ENCODE measurements at regions not wholly inside any gene's neighbourhood (a gene's known extent, or its start where the extent isn't known, plus 50 kb on each side); places are given as distances from the start of the nearest gene placed in this dataset.
"Not testable (repeated sequence)": the region's sequence is repeated elsewhere in the genome, so short reads cannot be mapped to it uniquely, and the experiment has no call there.

DNA sequence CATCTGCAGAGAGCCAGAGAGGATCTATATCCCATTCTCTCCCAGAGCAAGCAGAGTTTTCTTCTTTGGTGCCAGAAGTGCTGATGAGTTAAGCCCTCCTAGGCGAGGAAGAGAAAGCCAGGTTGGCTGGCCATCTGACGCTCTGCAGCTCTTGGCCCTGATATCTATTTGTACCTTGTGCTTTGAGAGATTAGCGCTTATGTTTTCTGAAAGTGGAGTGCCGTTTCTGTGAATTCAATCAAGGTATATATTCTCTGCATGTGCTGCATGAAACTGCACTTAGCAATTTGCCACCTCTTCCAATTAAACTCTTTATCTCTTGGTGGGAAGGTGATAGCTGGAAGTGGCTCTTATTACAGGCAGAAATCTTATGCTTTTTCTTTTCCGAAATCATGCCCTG, 177.5 kb downstream of the LPIN1 start:
- DNase-seq, result no peak

DNA sequence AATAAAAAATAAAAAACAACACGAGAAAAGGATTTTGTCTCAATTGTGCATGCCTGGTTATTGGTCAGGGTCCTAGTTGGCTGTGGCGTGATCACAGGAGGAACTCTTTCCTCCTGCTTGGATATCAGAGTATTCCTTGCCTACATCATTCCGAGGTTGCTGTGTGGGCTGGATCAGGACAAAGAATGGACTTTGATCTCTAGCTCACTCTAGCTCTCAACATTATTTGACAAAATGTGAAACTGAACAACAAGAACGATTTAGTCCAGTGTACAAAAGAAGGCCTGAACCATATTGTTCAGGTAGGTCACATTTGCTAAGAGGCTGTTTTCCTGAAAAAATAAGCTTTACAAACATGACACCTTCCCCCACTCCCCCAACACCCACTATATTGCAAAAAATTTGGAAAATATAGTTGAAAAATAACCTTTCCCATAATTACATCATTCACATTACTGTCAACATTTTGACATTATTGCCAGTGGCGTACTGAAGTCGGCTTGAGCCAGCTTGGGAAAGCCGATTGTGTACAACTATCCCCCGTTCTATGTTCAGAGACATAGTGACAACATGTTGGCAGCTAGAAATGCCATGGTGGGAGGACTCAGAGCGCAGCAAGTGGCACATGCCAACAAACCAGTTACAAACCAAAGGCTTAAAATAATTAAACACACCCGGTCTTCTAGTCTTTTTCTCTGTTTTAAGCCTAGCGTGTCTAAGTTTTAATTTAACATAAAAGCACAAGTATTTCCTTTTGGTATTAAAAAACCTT, 179.0 kb downstream of the LPIN1 start:
- no peak for DNase-seq

GRCh38 chr2:11930211-11930761, 183.9 kb downstream of the LPIN1 start:
- DNase-seq, result no peak

DNA sequence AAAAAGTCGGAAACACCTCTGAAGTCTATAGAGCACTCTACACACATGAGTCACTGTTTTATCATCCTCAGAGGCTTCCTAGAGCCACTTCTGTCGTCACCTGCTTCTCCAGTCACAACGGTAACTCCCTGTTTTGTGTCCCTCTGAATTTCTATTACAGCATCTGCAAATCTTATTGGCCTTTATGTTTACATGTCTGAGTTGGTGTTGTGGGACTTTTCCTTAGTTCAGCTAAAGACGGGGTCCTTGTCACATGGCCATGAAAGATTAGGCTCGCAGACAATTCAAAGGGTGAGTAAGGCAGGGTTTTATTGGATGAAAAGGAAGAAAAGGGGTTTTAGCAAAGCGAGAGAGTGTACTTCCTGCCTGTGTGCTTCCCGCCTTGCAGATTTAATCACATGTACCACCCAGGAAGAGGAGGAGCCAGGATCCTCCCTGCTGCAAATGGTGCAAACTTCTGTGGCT, 185.6 kb downstream of the LPIN1 start:
- no peak for DNase-seq

DNA sequence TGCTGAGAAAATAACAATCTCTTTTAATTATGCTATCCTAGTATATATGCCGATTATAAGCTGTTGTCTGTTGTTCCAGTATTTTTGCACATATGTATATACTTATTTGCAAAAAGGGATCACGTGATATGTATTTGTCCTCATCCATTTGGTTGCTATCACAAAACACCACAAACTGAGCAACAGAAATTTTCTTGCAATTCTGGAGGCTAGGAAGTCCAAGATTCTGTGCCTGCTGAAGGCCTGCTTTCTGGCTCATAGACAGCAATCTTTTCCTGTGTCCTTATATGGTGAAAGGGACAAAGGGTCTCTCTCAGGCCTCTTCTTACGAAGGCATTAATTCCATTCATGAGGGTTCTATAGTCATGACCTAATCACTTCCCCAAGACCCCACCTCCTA, 186.5 kb downstream of the LPIN1 start:
- no peak for DNase-seq

- no peak for DNase-seq
Observed at GRCh38 chr2:11933854-11934253, 187.4 kb downstream of the LPIN1 start.

DNA sequence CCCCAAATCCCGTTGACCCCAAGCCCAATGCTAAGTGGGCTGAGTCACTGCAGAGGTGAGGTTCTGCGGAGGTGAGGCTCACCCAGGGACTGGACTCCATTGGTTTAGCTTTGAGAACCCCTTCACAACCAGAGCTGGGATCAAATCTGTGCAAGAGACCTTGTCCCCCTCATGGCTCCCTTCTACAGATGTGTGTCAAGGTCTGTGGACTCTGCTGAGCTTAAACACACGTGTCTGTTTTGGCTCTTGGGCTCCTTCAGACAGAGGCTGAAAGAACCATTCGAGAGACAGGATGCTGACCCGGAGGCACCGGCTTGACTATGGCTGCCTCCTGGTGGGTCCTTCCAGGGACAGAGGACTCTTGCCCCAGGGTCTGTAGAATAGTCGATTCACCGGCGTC, 190.3 kb downstream of the LPIN1 start:
- DNase-seq, result no peak

- DNase-seq, result no peak
Observed at GRCh38 chr2:11938196-11938595, 191.8 kb downstream of the LPIN1 start.

GRCh38 chr2:11939523-11939922, 193.1 kb downstream of the LPIN1 start:
- DNase-seq, result no peak

DNA sequence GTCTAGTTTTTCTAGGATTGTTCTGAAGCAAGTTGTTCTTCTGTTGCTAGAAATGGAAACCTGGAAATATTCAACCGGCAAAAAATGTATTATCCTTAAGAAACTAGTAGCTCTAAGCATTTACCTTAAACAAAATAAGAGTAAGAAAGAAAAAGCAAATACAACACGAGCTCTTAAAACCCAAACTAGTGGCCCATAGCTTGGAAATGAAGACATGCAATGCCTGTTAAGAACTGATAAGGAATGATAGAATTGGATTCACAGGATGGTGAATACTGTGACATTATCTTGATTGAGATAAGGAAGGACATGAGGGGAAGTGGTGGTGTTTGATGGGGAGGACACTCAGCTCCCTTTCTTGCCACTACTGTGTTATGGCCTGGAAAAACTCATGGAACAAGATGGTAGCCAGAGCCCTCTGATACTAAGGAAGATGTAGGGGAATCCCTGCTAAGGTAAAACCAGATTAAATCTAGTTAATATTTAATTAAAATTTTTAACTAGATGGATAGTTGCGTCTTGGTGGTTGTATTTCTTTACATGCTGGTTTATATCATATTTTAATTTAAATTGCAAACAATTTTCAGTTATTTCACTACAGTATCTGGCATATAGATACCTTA, 193.8 kb downstream of the LPIN1 start:
- no peak for DNase-seq

- no peak for DNase-seq
Observed at GRCh38 chr2:11940799-11941198, 194.4 kb downstream of the LPIN1 start.

GRCh38 chr2:11941201-11942177, 195.1 kb downstream of the LPIN1 start:
- no peak for DNase-seq

DNA sequence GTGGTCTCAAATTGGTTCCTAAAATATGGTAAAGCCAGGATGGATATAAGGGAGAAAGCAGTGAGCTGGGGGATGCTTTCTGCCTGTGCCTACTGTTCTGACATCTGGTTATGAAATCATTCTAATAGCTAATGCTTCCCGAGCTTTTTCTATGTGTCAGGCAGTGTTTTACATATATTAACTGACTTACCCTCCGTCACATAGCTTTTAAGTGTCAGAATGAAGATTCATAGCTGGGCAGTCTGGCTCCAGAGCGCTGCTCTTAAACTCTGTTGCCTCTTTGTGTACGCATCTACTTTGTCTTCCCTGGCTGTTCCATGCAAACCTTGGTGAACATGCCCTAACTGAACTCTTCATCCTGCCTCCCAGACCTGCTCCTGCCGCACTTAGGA, 195.7 kb downstream of the LPIN1 start:
- no peak for DNase-seq

DNA sequence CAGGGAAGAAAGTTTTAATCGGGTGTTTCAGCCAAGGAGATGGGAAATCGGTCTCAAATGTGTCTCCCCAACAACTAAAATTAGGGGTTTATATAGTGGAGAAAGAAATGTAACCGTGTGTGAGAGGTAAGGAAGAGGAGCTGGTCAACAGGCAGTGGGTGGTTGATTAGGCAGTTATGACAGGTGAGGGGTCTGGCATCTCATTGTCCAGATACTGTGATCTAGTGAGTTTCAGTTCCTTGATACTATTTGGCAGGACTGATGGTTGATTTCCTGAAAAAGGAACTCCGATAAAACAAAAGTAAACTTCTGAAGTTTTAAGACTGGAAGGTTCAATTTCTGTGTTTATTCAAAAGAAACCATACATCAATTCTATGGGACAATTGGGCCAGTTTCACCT, 197.9 kb downstream of the LPIN1 start:
- DNase-seq, result no peak

DNA sequence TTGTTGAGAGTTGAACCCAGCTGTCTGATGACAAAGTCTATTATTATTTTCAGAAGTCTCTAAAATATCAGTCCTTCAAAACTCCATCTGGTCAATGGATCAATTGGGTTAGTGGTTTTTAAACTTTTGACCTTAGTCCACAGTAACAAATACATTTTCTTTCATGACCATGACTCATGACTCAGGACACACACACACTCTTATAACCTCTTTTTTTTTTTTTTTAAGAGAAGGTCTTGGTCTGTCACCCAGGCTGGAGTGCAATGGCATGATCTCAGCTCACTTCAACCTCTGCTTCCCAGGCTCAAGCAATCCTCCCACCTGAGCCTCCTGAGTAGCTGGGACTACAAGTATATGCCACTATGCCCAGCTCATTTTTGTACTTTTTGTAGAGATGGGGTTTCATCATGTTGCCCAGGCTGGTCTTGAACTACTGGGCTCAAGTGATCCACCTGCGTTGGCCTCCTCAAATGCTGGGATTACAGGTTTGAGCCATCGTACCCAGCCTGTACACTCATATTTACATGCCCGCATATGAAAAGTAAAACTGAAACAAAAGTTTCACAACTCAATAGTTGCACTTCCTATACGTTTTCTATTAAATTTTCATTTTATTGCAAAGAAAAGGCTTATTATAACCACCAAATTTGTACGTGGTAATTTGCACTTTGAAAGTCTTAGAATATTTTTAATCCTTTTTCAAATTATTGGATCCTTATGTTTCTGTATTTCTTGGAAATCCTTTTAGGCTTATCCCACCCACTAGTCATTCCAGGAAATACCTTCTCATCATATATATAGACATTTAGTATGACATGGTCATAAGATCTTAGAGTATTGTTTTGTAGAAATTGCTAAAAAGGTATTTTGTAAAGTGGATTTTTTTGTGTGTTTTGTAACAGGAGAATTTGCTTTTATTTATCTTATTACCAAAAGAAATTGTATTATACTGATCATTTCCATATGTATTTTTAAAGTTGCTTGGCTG, 199.0 kb downstream of the LPIN1 start:
- no peak for DNase-seq

- no peak for DNase-seq
Observed at GRCh38 chr2:11947956-11948355, 201.5 kb downstream of the LPIN1 start.

- no peak for DNase-seq
Observed at GRCh38 chr2:11949732-11950523, 203.5 kb downstream of the LPIN1 start.

GRCh38 chr2:11950896-11951295, 204.5 kb downstream of the LPIN1 start:
- no peak for DNase-seq

GRCh38 chr2:11951492-11951891, 205.1 kb downstream of the LPIN1 start:
- not testable (repeated sequence) for DNase-seq

GRCh38 chr2:11953258-11953657, 206.8 kb downstream of the LPIN1 start:
- DNase-seq, result no peak

GRCh38 chr2:11955314-11955713, 208.9 kb downstream of the LPIN1 start:
- DNase-seq, result no peak

Measured in NCI-H187 treated with DMSO at 0.1 percent for 48 hours (cell line).